Kidney (tissue), 13 donors: ENCODE measurements at regions not wholly inside any gene's neighbourhood (a gene's known extent, or its start where the extent isn't known, plus 50 kb on each side); places are given as distances from the start of the nearest gene placed in this dataset.

Experiments
- DNase-seq, 5 donors: peaks; one replicate each; pipeline ENCODE4 v3.0.0-alpha.2; 2013 to 2020
- FAIRE-seq: peaks from 2 replicates; lab custom pipeline; 2012; peaks lifted over from hg19 to GRCh38; lab: Jason Lieb, UNC
- H3K27ac ChIP-seq, 2 donors: one replicate each; pipeline ENCODE4 v1.7.0; 2013; ENCODE audit warnings: low read depth in 2 of 2, low read length in 2 of 2, inconsistent platforms in 1 of 2
- H3K27me3 ChIP-seq: one replicate; pipeline ENCODE4 v1.7.1; 2013; ENCODE audit warnings: low read length, inconsistent platforms; ENCODE audit not compliant: control insufficient read depth, insufficient read depth
- H3K36me3 ChIP-seq, 3 donors: one replicate each; pipeline versions ENCODE4 v1.7.0 to v1.7.1; 2013; ENCODE audit warnings: low read length in 3 of 3, control low read depth in 1 of 3, inconsistent platforms in 1 of 3; ENCODE audit not compliant: insufficient read depth in 3 of 3, control insufficient read depth in 2 of 3
- H3K4me1 ChIP-seq, 3 donors: one replicate each; pipeline versions ENCODE4 v1.7.0 to v1.7.1; 2013; ENCODE audit warnings: low read length in 3 of 3, inconsistent platforms in 1 of 3, low read depth in 1 of 3; ENCODE audit not compliant: control insufficient read depth in 2 of 3, insufficient read depth in 2 of 3
- H3K4me3 ChIP-seq, 3 donors: one replicate each; pipeline versions ENCODE4 v1.7.0 to v1.8.1; 2013; ENCODE audit warnings: low read length in 3 of 3, control low read depth in 1 of 3, inconsistent platforms in 1 of 3
- H3K9ac ChIP-seq, 3 donors: one replicate each; pipeline versions ENCODE4 v1.7.0 to v1.7.1; 2013; ENCODE audit warnings: low read length in 3 of 3, control low read depth in 1 of 3, inconsistent platforms in 1 of 3
- H3K9me3 ChIP-seq, 3 donors: one replicate each; pipeline versions ENCODE4 v1.7.0 to v1.7.1; 2013; ENCODE audit warnings: low read length in 3 of 3, control low read depth in 1 of 3, inconsistent platforms in 1 of 3; ENCODE audit not compliant: control insufficient read depth in 2 of 3, insufficient read depth in 1 of 3
- intact Hi-C: fragments of 100-400 bp; cut with DNase I; formaldehyde crosslinking; loops from one replicate; pipeline ENCODE4 v1.11.1; 2022
- TF ChIP-seq, protein P1 (sequence below): IDR thresholded peaks from 3 replicates; pipeline ENCODE4 v1.5.1; 2012; ENCODE audit warnings: mild to moderate bottlenecking, moderate library complexity, borderline replicate concordance; ENCODE audit not compliant: insufficient read depth; ENCODE audit errors: extremely low read depth
- donor health status: control.
- donor health status: control.
- donor health status: control.
- donor health status: control.
- donor health status: control.
- donor health status: DM: yes; HTN: yes; CAD: no.
- donor health status: Normal renal cell carcinoma (clear cell type).

DNA sequence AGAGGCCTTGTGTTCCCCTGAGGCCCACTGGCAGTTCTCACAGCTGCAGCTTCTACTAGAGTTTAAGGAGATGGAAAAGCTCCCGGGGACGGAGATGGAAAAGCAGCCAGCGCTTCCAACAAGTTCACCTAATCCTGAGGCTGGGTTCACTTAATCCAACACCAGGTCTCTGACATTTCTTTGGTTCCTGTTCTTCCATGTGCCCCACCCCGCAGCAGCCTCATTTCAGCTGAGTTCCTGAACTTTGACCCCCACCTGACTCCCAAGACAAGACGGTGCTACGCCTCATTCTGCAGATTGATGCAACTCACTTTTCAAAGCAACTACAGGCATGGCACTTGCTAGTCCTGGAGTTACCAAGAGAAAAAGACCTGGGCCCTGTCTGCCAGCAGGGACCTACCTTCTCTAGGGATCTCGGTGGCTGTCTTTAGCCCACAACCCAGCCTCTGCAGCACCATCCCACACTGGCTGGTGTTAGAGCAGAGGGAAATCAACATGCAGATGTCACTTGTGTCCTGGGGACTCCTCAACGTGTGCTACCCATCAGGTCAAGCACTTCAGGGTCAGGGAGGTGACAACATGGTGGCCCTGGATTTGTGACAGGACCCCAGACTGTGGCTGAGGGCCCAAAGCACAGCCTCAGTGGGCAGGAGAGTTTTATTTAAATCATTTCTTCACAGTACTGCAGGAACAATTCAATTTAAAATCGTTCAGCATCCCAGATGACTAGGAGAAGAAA lies 406.1 kb downstream of the VPS13C start:
- H3K9me3 ChIP-seq, result no peaks in the 10 kb centered on the region
- intact Hi-C loops, result no loop called here
- no peak overlapping the region for H3K27ac ChIP-seq
- TF ChIP-seq, protein P1, sequence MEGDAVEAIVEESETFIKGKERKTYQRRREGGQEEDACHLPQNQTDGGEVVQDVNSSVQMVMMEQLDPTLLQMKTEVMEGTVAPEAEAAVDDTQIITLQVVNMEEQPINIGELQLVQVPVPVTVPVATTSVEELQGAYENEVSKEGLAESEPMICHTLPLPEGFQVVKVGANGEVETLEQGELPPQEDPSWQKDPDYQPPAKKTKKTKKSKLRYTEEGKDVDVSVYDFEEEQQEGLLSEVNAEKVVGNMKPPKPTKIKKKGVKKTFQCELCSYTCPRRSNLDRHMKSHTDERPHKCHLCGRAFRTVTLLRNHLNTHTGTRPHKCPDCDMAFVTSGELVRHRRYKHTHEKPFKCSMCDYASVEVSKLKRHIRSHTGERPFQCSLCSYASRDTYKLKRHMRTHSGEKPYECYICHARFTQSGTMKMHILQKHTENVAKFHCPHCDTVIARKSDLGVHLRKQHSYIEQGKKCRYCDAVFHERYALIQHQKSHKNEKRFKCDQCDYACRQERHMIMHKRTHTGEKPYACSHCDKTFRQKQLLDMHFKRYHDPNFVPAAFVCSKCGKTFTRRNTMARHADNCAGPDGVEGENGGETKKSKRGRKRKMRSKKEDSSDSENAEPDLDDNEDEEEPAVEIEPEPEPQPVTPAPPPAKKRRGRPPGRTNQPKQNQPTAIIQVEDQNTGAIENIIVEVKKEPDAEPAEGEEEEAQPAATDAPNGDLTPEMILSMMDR, result no peak
- no peak for FAIRE-seq
- no peaks in the 10 kb centered on the region for H3K36me3 ChIP-seq
- H3K27me3 ChIP-seq, result no peaks in the 10 kb centered on the region
- no peaks in the 10 kb centered on the region for H3K4me1 ChIP-seq
- DNase-seq, result no peak
- no peak overlapping the region for H3K4me3 ChIP-seq
- no peak overlapping the region for H3K9ac ChIP-seq

- no peaks in the 10 kb centered on the region for H3K27me3 ChIP-seq
- no peak overlapping the region for H3K9ac ChIP-seq
- H3K4me3 ChIP-seq, result no peak overlapping the region
- H3K9me3 ChIP-seq, result no peaks in the 10 kb centered on the region
- H3K36me3 ChIP-seq, result no peaks in the 10 kb centered on the region
- H3K27ac ChIP-seq, result no peak overlapping the region
- TF ChIP-seq, protein P1, result no peak
- no peaks in the 10 kb centered on the region for H3K4me1 ChIP-seq
- intact Hi-C loops, result no loop called here
- FAIRE-seq (no peak), DNase-seq (no peak)
These were observed 407.1 kb downstream of the VPS13C start for GRCh38 chr15:61653110-61653509.

GRCh38 chr15:61651267-61651666 lies 409.0 kb downstream of the VPS13C start:
- TF ChIP-seq, protein P1, result no peak
- Histone ChIP-seq H3K27me3 (no peaks in the 10 kb centered on the region), H3K4me3 (no peak overlapping the region), H3K9me3 (no peaks in the 10 kb centered on the region), H3K9ac (no peak overlapping the region), H3K27ac (no peak overlapping the region), H3K36me3 (no peaks in the 10 kb centered on the region), H3K4me1 (no peaks in the 10 kb centered on the region)
- FAIRE-seq, result no peak
- no peak for DNase-seq
- intact Hi-C loops, result no loop called here
